PC-3 (cell line): ENCODE measurements at regions not wholly inside any gene's neighbourhood (a gene's known extent, or its start where the extent isn't known, plus 50 kb on each side); places are given as distances from the start of the nearest gene placed in this dataset.

ENCODE experiments used
- EZH2 ChIP-seq: fragments of 300-600 bp; sonication (generic); IDR thresholded peaks from one replicate; pipeline ENCODE4 v1.6.1; 2017; ENCODE audit warnings: antibody characterized with exemption, mild to moderate bottlenecking, low read length; ENCODE audit not compliant: unreplicated experiment
- TF ChIP-seq, protein P1 (sequence below): fragments of 300-600 bp; sonication (generic); conservative IDR thresholded peaks from 2 replicates; pipeline ENCODE4 v1.5.1; 2017; ENCODE audit warnings: antibody characterized with exemption, low read depth, mild to moderate bottlenecking, low read length

- TF ChIP-seq EZH2, result no peak
- TF ChIP-seq, protein P1, sequence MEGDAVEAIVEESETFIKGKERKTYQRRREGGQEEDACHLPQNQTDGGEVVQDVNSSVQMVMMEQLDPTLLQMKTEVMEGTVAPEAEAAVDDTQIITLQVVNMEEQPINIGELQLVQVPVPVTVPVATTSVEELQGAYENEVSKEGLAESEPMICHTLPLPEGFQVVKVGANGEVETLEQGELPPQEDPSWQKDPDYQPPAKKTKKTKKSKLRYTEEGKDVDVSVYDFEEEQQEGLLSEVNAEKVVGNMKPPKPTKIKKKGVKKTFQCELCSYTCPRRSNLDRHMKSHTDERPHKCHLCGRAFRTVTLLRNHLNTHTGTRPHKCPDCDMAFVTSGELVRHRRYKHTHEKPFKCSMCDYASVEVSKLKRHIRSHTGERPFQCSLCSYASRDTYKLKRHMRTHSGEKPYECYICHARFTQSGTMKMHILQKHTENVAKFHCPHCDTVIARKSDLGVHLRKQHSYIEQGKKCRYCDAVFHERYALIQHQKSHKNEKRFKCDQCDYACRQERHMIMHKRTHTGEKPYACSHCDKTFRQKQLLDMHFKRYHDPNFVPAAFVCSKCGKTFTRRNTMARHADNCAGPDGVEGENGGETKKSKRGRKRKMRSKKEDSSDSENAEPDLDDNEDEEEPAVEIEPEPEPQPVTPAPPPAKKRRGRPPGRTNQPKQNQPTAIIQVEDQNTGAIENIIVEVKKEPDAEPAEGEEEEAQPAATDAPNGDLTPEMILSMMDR, result no peak
Observed at GRCh38 chr5:165874851-165875250, 2369.4 kb downstream of the MAT2B start.
